DND-41 (cell line): ENCODE measurements at regions not wholly inside any gene's neighbourhood (a gene's known extent, or its start where the extent isn't known, plus 50 kb on each side); places are given as distances from the start of the nearest gene placed in this dataset.
"Not testable (repeated sequence)": the region's sequence is repeated elsewhere in the genome, so short reads cannot be mapped to it uniquely, and the experiment has no call there.

Experiments
- ATAC-seq: fragments of 200-7000 bp; cut with Tn5 transposase; 3 replicates; pipeline ENCODE4 v1.9.1; 2021; ENCODE audit warnings: low read depth; ENCODE audit not compliant: insufficient read depth
- DNase-seq: peaks from one replicate; pipeline ENCODE4 v3.0.0-alpha.2; 2020
- H2AFZ ChIP-seq: 2 replicates; pipeline ENCODE4 v1.6.0; 2012; ENCODE audit warnings: low read depth, low read length
- H3K27ac ChIP-seq: 2 replicates; pipeline ENCODE4 v1.5.1; 2012; ENCODE audit warnings: low read length, inconsistent platforms
- H3K27me3 ChIP-seq: fragments of 200-600 bp; sonication (generic); 2 replicates; pipeline ENCODE4 v1.6.0; 2012; ENCODE audit warnings: low read length, mild to moderate bottlenecking, inconsistent platforms; ENCODE audit not compliant: insufficient read depth, poor library complexity
- H3K36me3 ChIP-seq: 2 replicates; pipeline ENCODE4 v1.5.1; 2012; ENCODE audit warnings: low read length, inconsistent platforms; ENCODE audit not compliant: insufficient read depth
- H3K4me1 ChIP-seq: 2 replicates; pipeline ENCODE4 v1.5.1; 2012; ENCODE audit warnings: mild to moderate bottlenecking, low read length; ENCODE audit not compliant: insufficient read depth
- H3K4me2 ChIP-seq: 2 replicates; pipeline ENCODE4 v1.6.0; 2012; ENCODE audit warnings: mild to moderate bottlenecking, moderate library complexity, low read length, inconsistent platforms; ENCODE audit not compliant: insufficient read depth
- H3K4me3 ChIP-seq, 2 experiments: fragments of 200-600 bp in 1 of 2; shearing (Covaris generic) in 1 of 2; 2 replicates each; pipeline ENCODE4 v1.5.1; 2012 to 2016; ENCODE audit warnings: inconsistent platforms in 2 of 2, low read length in 2 of 2, mild to moderate bottlenecking in 2 of 2, low read depth in 1 of 2, moderate library complexity in 1 of 2
- H3K79me2 ChIP-seq: 2 replicates; pipeline ENCODE4 v1.6.0; 2012; ENCODE audit warnings: low read length, inconsistent platforms; ENCODE audit not compliant: insufficient read depth
- H3K9ac ChIP-seq: 2 replicates; pipeline ENCODE4 v1.6.0; 2012; ENCODE audit warnings: low read depth, mild to moderate bottlenecking, inconsistent platforms, low read length, moderate library complexity
- H3K9me3 ChIP-seq: 2 replicates; pipeline ENCODE4 v1.5.1; 2012; ENCODE audit warnings: low read length, moderate library complexity, mild to moderate bottlenecking, inconsistent platforms; ENCODE audit not compliant: insufficient read depth, severe bottlenecking
- H4K20me1 ChIP-seq: 2 replicates; pipeline ENCODE4 v1.6.0; 2012; ENCODE audit warnings: low read length; ENCODE audit not compliant: insufficient read depth
- EZH2 ChIP-seq: IDR thresholded peaks from 3 replicates; pipeline ENCODE4 v1.6.1; 2012; ENCODE audit warnings: borderline replicate concordance, low read depth, mild to moderate bottlenecking, moderate library complexity, low read length, inconsistent platforms; ENCODE audit not compliant: severe bottlenecking
- TF ChIP-seq, protein P1 (sequence below): IDR thresholded peaks from 2 replicates; pipeline ENCODE4 v1.5.1; 2012; ENCODE audit warnings: borderline replicate concordance, low read length, moderate library complexity, mild to moderate bottlenecking; ENCODE audit not compliant: poor library complexity, severe bottlenecking; ENCODE audit errors: extremely low read depth

DNA sequence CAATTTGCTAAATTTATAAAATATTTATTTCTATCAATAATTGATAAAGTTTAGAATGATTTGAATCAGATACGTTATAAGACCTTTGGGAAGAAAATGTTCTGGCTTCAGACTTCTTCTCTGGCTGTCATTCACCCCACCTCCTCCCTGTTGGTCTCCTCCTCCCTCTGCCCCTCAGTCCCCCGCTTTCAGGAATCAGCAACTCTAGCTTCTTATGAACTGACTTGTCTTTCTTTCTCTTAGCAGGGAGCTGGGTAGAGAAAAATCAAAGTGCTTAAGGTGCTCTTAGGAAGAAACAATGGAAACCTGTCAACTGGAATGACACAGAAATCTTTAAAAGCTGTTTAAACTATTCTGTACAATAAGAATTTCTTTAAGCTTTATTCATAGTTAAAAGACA lies 71.3 kb upstream of the ETV3 start:
- H2AFZ ChIP-seq: no peak overlapping the region
- peaks cover 3% of the 10 kb centered on the region for H3K9me3 ChIP-seq
- peaks cover 3% of the 10 kb centered on the region for H3K27me3 ChIP-seq
- DNase-seq (no peak), ATAC-seq (no peak)
- H3K4me1 ChIP-seq: no peaks in the 10 kb centered on the region
- H3K27ac ChIP-seq: no peak overlapping the region
- no peak overlapping the region for H3K9ac ChIP-seq
- H3K36me3 ChIP-seq: no peaks in the 10 kb centered on the region
- no peak overlapping the region for H3K4me2 ChIP-seq
- no peaks in the 10 kb centered on the region for H3K79me2 ChIP-seq
- H3K4me3 ChIP-seq: no peak overlapping the region
- TF ChIP-seq, protein P1, sequence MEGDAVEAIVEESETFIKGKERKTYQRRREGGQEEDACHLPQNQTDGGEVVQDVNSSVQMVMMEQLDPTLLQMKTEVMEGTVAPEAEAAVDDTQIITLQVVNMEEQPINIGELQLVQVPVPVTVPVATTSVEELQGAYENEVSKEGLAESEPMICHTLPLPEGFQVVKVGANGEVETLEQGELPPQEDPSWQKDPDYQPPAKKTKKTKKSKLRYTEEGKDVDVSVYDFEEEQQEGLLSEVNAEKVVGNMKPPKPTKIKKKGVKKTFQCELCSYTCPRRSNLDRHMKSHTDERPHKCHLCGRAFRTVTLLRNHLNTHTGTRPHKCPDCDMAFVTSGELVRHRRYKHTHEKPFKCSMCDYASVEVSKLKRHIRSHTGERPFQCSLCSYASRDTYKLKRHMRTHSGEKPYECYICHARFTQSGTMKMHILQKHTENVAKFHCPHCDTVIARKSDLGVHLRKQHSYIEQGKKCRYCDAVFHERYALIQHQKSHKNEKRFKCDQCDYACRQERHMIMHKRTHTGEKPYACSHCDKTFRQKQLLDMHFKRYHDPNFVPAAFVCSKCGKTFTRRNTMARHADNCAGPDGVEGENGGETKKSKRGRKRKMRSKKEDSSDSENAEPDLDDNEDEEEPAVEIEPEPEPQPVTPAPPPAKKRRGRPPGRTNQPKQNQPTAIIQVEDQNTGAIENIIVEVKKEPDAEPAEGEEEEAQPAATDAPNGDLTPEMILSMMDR: no peak
- no peak for TF ChIP-seq EZH2
- no peaks in the 10 kb centered on the region for H4K20me1 ChIP-seq

DNA sequence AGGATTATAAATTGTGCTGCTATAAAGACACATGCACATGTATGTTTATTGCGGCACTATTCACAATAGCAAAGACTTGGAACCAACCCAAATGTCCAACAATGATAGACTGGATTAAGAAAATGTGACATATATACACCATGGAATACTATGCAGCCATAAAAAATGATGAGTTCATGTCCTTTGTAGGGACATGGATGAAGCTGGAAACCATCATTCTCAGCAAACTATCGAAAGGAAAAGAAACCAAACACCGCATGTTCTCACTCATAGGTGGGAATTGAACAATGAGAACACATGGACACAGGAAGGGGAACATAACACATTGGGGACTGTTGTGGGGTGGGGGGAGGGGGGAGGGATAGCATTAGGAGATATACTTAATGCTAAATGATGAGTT lies 67.8 kb upstream of the ETV3 start:
- H3K79me2 ChIP-seq, H3K9me3 ChIP-seq, ATAC-seq: not testable (repeated sequence)

DNA sequence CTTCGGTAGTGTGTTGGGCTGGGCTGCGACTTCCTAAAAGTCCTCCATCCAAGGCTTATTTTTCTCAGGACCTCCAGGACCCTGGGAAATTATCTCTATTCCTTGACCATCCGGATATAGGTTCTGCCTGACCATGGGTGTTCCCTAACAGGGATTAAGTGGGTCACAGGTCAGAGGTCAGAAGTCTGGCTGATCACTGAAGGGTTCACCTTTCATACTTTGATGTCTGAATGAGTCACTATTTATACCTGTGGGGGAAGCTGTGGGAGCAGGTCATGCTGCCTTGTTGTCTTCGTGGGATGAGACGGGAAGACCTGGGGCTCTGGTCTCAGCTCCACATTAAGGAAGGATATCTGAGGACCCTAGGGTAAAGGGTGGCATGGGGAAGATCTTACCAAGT lies 65.0 kb upstream of the ETV3 start:
- Histone ChIP-seq H3K9me3 (no peaks in the 10 kb centered on the region), H2AFZ (no peak overlapping the region), H3K4me3 (no peak overlapping the region), H3K9ac (no peak overlapping the region), H3K4me1 (no peaks in the 10 kb centered on the region), H4K20me1 (no peaks in the 10 kb centered on the region), H3K4me2 (no peak overlapping the region), H3K36me3 (no peaks in the 10 kb centered on the region), H3K79me2 (no peaks in the 10 kb centered on the region), H3K27me3 (no peaks in the 10 kb centered on the region), H3K27ac (no peak overlapping the region)
- no peak for DNase-seq
- TF ChIP-seq, protein P1: no peak
- no peak for TF ChIP-seq EZH2
- no peak for ATAC-seq

More for the DNA sequence above, 67.8 kb upstream of the ETV3 start:
- not testable (repeated sequence) for H4K20me1 ChIP-seq, H3K9ac ChIP-seq, H3K4me1 ChIP-seq, H3K36me3 ChIP-seq, H3K27me3 ChIP-seq, H3K27ac ChIP-seq, DNase-seq, H2AFZ ChIP-seq, H3K4me3 ChIP-seq, H3K4me2 ChIP-seq

DNA sequence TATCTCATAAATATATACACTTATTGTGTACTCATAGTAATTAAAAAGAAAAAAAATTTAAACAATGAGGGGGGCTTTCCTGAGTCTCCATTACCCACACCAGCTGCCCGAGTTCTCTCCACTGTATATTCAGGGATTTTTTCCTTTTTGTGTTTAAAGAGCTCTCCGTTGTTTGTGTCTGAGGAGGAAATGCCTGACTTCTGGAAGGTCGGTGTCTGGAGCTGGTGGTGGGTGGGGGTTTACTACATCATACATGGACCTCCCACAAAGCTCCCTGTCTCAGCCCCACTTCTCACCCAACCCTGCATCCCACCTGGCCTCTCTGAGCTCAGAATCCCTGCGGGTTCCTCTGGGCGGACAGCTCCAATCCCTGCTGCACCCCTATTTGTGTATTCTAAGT lies 64.1 kb upstream of the ETV3 start:
- Histone ChIP-seq H3K27me3 (peaks cover 3% of the 10 kb centered on the region), H3K9me3 (no peaks in the 10 kb centered on the region), H3K4me3 (no peak overlapping the region), H3K27ac (no peak overlapping the region), H3K4me1 (no peaks in the 10 kb centered on the region), H3K36me3 (no peaks in the 10 kb centered on the region), H3K9ac (no peak overlapping the region), H2AFZ (no peak overlapping the region), H4K20me1 (no peaks in the 10 kb centered on the region), H3K4me2 (no peak overlapping the region), H3K79me2 (no peaks in the 10 kb centered on the region)
- DNase-seq (no peak), ATAC-seq (no peak)
- TF ChIP-seq EZH2: no peak
- TF ChIP-seq, protein P1: no peak
